Ishikawa (cell line): ENCODE measurements at regions not wholly inside any gene's neighbourhood (a gene's known extent, or its start where the extent isn't known, plus 50 kb on each side); places are given as distances from the start of the nearest gene placed in this dataset.
A peak's percentile ranks its signal among the peaks of the same experiment; 100 is the strongest.

ENCODE experiments used
- CEBPB ChIP-seq: IDR thresholded peaks from 2 replicates; pipeline ENCODE4 v1.6.1; 2012
- CREB1 ChIP-seq: IDR thresholded peaks from 2 replicates; pipeline ENCODE4 v1.6.1; 2012; ENCODE audit warnings: low read depth
- EGR1 ChIP-seq: IDR thresholded peaks from 2 replicates; pipeline ENCODE4 v1.6.1; 2012
- EP300 ChIP-seq: IDR thresholded peaks from 2 replicates; pipeline ENCODE4 v1.6.1; 2012; ENCODE audit warnings: borderline replicate concordance
- FOXM1 ChIP-seq: IDR thresholded peaks from 2 replicates; pipeline ENCODE4 v1.6.1; 2012; ENCODE audit warnings: low read depth, borderline replicate concordance
- MAX ChIP-seq: IDR thresholded peaks from 2 replicates; pipeline ENCODE4 v1.6.1; 2012
- NFIC ChIP-seq: IDR thresholded peaks from 2 replicates; pipeline ENCODE4 v1.6.1; 2012
- RAD21 ChIP-seq: IDR thresholded peaks from 2 replicates; pipeline ENCODE4 v1.6.1; 2012; ENCODE audit warnings: low read depth
- TAF1 ChIP-seq: IDR thresholded peaks from 2 replicates; pipeline ENCODE4 v1.6.1; 2012; ENCODE audit warnings: low read depth, mild to moderate bottlenecking
- TCF12 ChIP-seq: IDR thresholded peaks from 2 replicates; pipeline ENCODE4 v1.6.1; 2012; ENCODE audit warnings: low read depth
- TEAD4 ChIP-seq: IDR thresholded peaks from 2 replicates; pipeline ENCODE4 v1.6.1; 2012
- YY1 ChIP-seq: IDR thresholded peaks from 2 replicates; pipeline ENCODE4 v1.6.1; 2012; ENCODE audit warnings: low read depth
- ZBTB7A ChIP-seq: IDR thresholded peaks from 2 replicates; pipeline ENCODE4 v1.6.1; 2012; ENCODE audit warnings: low read depth
- TF ChIP-seq, protein P1 (sequence below): IDR thresholded peaks from 2 replicates; pipeline ENCODE4 v1.6.1; 2012
- TF ChIP-seq, protein P2 (sequence below): IDR thresholded peaks from 2 replicates; pipeline ENCODE4 v1.6.1; 2012; ENCODE audit warnings: low read depth, mild to moderate bottlenecking

- TF ChIP-seq RAD21 (no peak), TCF12 (no peak), CEBPB (no peak), CREB1 (no peak), TAF1 (no peak), EP300 (no peak), MAX (no peak), TEAD4 (no peak), EGR1 (no peak), ZBTB7A (no peak), NFIC (no peak), YY1 (no peak), FOXM1 (no peak)
- TF ChIP-seq, protein P1, sequence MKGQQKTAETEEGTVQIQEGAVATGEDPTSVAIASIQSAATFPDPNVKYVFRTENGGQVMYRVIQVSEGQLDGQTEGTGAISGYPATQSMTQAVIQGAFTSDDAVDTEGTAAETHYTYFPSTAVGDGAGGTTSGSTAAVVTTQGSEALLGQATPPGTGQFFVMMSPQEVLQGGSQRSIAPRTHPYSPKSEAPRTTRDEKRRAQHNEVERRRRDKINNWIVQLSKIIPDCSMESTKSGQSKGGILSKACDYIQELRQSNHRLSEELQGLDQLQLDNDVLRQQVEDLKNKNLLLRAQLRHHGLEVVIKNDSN = no peak
- TF ChIP-seq, protein P2, sequence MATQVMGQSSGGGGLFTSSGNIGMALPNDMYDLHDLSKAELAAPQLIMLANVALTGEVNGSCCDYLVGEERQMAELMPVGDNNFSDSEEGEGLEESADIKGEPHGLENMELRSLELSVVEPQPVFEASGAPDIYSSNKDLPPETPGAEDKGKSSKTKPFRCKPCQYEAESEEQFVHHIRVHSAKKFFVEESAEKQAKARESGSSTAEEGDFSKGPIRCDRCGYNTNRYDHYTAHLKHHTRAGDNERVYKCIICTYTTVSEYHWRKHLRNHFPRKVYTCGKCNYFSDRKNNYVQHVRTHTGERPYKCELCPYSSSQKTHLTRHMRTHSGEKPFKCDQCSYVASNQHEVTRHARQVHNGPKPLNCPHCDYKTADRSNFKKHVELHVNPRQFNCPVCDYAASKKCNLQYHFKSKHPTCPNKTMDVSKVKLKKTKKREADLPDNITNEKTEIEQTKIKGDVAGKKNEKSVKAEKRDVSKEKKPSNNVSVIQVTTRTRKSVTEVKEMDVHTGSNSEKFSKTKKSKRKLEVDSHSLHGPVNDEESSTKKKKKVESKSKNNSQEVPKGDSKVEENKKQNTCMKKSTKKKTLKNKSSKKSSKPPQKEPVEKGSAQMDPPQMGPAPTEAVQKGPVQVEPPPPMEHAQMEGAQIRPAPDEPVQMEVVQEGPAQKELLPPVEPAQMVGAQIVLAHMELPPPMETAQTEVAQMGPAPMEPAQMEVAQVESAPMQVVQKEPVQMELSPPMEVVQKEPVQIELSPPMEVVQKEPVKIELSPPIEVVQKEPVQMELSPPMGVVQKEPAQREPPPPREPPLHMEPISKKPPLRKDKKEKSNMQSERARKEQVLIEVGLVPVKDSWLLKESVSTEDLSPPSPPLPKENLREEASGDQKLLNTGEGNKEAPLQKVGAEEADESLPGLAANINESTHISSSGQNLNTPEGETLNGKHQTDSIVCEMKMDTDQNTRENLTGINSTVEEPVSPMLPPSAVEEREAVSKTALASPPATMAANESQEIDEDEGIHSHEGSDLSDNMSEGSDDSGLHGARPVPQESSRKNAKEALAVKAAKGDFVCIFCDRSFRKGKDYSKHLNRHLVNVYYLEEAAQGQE = no peak
These were observed 57.8 kb upstream of the KLHL31 start for GRCh38 chr6:53723331-53723730.

DNA sequence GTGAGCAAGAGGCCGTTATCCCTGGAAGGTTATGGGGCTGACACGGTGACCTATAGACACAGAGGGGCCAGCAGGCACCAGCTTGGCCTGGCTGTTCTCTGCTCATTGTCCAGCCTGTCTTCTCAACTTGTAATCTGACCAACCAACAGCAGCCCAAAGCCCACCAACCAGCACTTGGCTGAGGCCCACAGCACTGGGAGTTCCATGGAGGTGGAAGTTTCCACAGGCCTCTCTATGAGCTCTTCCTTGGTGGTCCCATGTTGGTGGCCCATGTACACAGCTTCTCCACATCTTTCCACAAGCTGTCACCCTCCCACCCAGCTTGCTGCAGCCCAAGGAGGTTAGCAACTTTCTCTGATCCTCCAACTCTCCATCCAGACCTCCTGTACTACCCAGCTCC, 56.2 kb upstream of the KLHL31 start:
- TF ChIP-seq TEAD4 (no peak), EGR1 (no peak), YY1 (no peak), MAX (no peak), TAF1 (no peak), FOXM1 (no peak), NFIC (no peak), CEBPB (no peak), RAD21 (no peak), TCF12 (no peak), EP300 (no peak)
- TF ChIP-seq, protein P2 = no peak
- TF ChIP-seq, protein P1 = no peak

DNA sequence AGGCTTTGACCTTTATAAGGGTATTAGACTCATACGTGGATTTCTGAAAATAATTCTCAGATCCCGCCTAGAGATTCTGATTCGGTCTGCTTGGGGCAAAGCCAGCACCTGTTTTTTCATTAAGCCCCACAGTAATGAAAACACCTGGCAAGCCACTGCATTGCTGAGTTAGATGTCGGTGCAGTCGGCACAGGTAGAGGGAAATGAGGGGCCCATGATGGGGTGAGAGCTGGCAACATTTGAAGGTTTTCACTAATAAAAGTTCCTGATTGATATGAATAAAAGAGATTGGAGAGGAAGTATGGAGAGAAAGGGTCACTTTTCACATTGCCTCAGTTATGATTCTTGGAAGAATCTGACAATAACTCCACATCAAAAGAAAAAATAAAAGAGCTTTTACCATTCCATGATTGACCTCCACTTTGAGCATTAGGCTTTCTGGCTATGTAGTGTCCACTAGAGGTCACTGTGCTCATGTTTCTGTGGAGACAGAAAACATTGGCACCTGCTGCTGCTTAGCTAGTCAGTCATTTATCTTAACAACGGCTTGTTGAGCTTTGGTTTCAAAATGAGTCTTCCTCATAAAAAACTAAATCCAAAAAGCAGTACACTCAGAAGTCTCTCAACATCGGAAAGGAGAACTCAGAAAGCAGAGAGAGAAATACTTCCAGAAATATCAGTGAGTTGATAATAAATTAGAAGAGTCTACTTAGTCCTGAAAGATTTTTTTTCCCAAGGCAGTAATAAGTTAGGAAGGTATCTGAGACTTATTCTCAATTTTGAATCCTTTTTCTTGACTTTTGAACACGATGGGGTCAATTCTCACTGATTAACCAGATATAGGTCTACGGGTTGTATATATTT, 53.3 kb upstream of the KLHL31 start:
- TF ChIP-seq YY1 (no peak), RAD21 (peak; percentile 67)

DNA sequence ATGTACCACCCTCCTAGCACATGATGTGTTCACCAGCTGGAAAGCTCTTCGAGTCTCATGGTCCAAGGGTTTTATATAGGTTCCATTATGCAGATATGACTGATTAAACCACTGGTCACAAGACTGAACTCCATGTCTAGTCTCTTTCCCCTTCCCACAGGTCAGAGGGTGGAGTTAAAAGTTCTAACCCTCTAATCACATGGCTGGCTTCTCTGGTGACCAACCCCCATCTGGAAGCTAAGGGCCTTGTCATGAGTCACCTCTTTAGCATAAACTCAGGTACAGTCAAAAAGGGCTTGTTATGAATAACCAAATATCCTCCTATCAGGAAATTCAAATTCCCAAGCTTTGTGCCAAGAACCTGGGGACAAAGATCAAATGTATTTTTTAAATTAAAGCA, 52.0 kb upstream of the KLHL31 start:
- TF ChIP-seq EP300 = no peak
- no peak for TF ChIP-seq NFIC
- no peak for TF ChIP-seq CREB1
- TF ChIP-seq CEBPB = no peak
- TF ChIP-seq, protein P1 = no peak
- TF ChIP-seq ZBTB7A = no peak
- no peak for TF ChIP-seq RAD21
- TF ChIP-seq, protein P2 = no peak
- no peak for TF ChIP-seq FOXM1
- no peak for TF ChIP-seq MAX
- TF ChIP-seq YY1 = no peak
- no peak for TF ChIP-seq TEAD4
- no peak for TF ChIP-seq TAF1
